H1 (cell line): ENCODE measurements at regions not wholly inside any gene's neighbourhood (a gene's known extent, or its start where the extent isn't known, plus 50 kb on each side); places are given as distances from the start of the nearest gene placed in this dataset.

ENCODE experiments used
- CREB1 ChIP-seq: IDR thresholded peaks from 2 replicates; pipeline ENCODE4 v1.6.1; 2012; ENCODE audit warnings: inconsistent platforms
- POLR2A ChIP-seq, 2 experiments: IDR thresholded peaks; 1 replicate in 1 of 2; 2 replicates in 1 of 2; pipeline ENCODE4 v1.6.1; 2011; ENCODE audit warnings: low read depth in 2 of 2, low read length in 2 of 2, mild to moderate bottlenecking in 2 of 2; ENCODE audit errors: control extremely low read depth in 1 of 2
- POLR2AphosphoS5 ChIP-seq: IDR thresholded peaks from 2 replicates; pipeline ENCODE4 v1.6.1; 2011; ENCODE audit warnings: low read depth, low read length
- SAP30 ChIP-seq: fragments of 300-600 bp; sonication (generic); IDR thresholded peaks from 2 replicates; pipeline ENCODE4 v1.7.1; 2012; ENCODE audit warnings: low read length, moderate library complexity, mild to moderate bottlenecking, inconsistent platforms; ENCODE audit not compliant: insufficient read depth, insufficient replicate concordance
- TF ChIP-seq, protein P1 (sequence below), 3 experiments: IDR thresholded peaks; 1 replicate in 2 of 3; 2 replicates in 1 of 3; pipeline versions ENCODE4 v1.5.1 to v1.6.1; 2011; ENCODE audit warnings: low read length in 3 of 3, mild to moderate bottlenecking in 3 of 3, inconsistent platforms in 2 of 3, low read depth in 1 of 3, moderate library complexity in 1 of 3; ENCODE audit not compliant: insufficient read depth in 1 of 3; ENCODE audit errors: control extremely low read depth in 1 of 3
- TF ChIP-seq, protein P2 (sequence below): IDR thresholded peaks from 2 replicates; pipeline ENCODE4 v1.6.1; 2012; ENCODE audit warnings: inconsistent platforms

DNA sequence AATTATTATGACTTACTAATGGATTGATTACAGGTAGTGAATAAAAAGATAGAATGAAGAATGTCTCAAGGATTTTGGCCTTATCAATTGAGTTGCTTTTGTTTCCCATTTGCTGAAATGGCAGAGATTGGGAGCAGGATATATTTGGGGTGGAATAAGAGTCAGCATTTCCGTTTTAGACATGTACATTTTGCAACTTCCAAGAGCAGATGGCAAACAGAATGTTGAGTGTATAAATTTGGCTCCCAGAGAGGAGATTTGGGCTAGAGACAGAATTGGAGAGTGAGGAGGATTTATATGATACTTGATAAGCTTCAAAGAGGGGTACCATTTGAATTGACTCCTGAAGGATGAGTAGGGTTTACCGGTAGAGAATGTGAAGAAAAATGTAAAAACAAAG lies 437.9 kb upstream of the PAPPA start:
- TF ChIP-seq, protein P1, sequence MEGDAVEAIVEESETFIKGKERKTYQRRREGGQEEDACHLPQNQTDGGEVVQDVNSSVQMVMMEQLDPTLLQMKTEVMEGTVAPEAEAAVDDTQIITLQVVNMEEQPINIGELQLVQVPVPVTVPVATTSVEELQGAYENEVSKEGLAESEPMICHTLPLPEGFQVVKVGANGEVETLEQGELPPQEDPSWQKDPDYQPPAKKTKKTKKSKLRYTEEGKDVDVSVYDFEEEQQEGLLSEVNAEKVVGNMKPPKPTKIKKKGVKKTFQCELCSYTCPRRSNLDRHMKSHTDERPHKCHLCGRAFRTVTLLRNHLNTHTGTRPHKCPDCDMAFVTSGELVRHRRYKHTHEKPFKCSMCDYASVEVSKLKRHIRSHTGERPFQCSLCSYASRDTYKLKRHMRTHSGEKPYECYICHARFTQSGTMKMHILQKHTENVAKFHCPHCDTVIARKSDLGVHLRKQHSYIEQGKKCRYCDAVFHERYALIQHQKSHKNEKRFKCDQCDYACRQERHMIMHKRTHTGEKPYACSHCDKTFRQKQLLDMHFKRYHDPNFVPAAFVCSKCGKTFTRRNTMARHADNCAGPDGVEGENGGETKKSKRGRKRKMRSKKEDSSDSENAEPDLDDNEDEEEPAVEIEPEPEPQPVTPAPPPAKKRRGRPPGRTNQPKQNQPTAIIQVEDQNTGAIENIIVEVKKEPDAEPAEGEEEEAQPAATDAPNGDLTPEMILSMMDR (IDR thresholded peaks at IDR 0.05; ENCODE audit: control extremely low read depth in 1 of 3, insufficient read depth in 1 of 3, low read depth in 1 of 3, low read length in 3 of 3) = no peak
- TF ChIP-seq POLR2AphosphoS5 (no peak), SAP30 (no peak), POLR2A (IDR thresholded peaks at IDR 0.05; ENCODE audit: control extremely low read depth in 1 of 2, low read depth in 2 of 2, low read length in 2 of 2) (no peak), CREB1 (no peak)
- TF ChIP-seq, protein P2, sequence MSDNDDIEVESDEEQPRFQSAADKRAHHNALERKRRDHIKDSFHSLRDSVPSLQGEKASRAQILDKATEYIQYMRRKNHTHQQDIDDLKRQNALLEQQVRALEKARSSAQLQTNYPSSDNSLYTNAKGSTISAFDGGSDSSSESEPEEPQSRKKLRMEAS = no peak
